Skin epidermis (tissue), 12 donors: ENCODE measurements at regions not wholly inside any gene's neighbourhood (a gene's known extent, or its start where the extent isn't known, plus 50 kb on each side); places are given as distances from the start of the nearest gene placed in this dataset.
"Not testable (repeated sequence)": the region's sequence is repeated elsewhere in the genome, so short reads cannot be mapped to it uniquely, and the experiment has no call there.

ENCODE experiments used
- H3K27ac ChIP-seq, 21 experiments: fragments of 200-600 bp; sonication (generic) in 11 of 21; one replicate each; pipeline ENCODE4 v1.5.0; 2020; ENCODE audit warnings: mild to moderate bottlenecking in 3 of 21, inconsistent platforms in 2 of 21, moderate library complexity in 2 of 21
- H3K4me3 ChIP-seq, 7 experiments: fragments of 200-600 bp; sonication (generic) in 2 of 7; one replicate each; pipeline ENCODE4 v1.5.0; 2020; ENCODE audit warnings: inconsistent platforms in 2 of 7, mild to moderate bottlenecking in 2 of 7, moderate library complexity in 1 of 7

DNA sequence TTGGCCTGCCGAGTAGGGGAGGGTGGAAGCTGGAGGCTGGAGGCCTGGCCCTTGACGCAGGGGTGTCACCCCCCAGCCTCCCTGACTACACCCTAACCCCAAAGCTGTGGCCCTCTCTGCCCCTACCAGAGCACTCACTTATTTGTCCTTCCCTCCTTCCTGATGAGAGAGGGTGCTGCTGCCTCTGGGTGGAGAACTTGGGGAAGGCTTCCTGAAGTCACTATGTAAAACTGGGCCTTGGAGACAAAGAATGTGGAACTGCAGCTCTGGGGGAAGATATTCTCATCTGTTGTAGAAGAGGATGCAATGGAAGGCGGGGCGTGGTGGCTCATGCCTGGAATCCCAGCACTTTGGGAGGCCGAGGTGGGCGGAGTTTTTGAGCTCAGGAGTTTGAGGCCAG is 485.2 kb downstream of the ZNF536 start:
- H3K4me3 ChIP-seq, result no peak overlapping the region
- no peak overlapping the region for H3K27ac ChIP-seq

DNA sequence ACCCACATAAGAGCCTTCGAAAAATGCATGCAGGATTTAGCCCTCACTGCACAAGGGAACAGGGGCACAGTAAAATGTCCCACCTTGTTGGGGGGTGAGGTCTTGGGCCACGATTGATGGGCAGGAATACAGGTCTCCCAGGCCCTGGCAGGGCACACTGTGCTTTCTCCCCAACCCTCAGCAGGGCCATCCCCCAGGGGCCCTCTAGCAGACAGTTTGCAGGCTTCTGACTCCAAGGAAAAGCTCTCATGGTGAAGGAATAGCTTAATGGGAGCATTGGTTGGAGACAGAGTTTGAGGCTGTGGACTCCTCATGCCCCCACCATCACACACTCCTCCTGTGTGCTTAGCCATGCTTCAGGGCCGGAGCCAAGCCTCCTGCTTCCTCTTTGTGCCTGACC is 484.6 kb downstream of the ZNF536 start:
- no peak overlapping the region for H3K27ac ChIP-seq
- H3K4me3 ChIP-seq, result no peak overlapping the region

DNA sequence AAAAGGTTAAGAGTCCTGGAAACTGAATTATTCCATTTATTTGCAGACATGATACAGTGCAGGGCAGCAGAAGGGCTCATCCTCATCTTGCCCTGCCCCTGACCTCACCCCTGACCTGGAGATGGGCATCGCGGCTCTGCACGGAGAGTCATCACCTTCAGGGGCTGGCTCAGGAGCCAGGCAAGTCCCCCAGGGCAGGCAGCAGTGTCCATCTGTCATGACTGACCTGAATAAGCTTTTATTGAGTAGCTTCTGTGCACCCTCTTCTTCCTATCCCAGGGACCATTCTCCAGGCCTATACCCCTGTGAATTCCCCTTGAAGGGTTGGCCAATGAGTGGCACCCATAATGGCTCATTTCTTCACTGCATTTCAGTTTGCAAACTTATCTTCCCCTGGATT is 484.2 kb downstream of the ZNF536 start:
- no peak overlapping the region for H3K4me3 ChIP-seq
- H3K27ac ChIP-seq, result no peak overlapping the region

DNA sequence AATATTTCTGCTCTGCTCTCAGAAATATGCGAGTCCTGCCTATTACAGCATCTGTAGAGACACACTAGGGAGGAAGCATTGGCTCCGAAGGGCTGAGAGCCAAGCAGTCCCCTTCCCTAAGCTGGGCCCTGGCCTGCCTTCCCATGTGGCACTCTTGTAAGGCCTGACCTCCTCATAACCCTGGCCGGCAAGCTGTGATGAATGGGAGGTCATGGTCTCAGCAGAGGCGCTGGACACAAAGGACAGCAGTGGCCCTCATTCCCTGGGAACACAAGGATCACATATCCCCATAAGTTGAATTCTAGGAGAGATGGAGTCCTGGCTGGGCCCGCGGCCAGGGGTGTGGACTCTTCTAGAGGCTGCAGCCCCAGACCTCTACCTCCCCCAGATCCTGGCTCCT is 483.3 kb downstream of the ZNF536 start:
- Histone ChIP-seq H3K4me3 (no peak overlapping the region), H3K27ac (no peak overlapping the region)

DNA sequence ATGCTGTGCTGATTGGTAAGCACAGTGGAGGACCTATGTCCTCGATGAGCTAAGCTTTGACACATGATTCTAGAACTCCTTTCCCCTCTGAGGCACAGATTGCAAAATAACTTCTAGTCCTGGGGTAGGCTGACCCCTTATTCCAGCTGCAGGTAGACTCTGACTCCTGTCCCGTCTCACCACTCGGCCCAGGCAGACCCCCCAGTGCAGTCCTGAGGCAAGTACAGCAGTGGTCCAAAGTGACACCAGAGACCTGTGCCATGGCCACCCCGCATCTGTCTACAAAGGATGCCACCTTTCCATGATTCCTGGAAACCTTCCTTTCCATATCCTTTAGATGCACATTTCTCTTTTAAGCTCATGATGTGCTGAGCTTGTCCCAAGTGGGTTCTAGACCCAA is 482.5 kb downstream of the ZNF536 start:
- Histone ChIP-seq H3K4me3 (no peak overlapping the region), H3K27ac (no peak overlapping the region)

DNA sequence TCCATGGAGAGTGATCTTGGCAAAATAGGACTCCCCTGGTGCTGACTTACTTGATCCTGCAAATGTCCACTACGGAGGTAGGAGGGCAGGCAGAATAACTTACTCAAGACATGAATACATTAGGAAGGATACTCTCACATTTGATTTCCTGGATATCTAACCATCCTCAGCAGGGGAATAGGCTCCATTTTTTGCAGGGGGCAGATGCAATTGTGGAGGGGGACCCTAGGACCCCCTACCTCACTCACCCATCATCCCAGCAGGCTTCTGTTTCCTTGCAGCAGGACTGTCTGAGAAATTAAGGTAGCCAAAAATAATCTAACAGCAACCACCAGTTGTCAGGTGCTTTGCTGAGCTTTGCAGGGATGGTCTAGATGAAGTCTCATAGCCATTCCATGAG is 482.0 kb downstream of the ZNF536 start:
- Histone ChIP-seq H3K4me3 (no peak overlapping the region), H3K27ac (no peak overlapping the region)

DNA sequence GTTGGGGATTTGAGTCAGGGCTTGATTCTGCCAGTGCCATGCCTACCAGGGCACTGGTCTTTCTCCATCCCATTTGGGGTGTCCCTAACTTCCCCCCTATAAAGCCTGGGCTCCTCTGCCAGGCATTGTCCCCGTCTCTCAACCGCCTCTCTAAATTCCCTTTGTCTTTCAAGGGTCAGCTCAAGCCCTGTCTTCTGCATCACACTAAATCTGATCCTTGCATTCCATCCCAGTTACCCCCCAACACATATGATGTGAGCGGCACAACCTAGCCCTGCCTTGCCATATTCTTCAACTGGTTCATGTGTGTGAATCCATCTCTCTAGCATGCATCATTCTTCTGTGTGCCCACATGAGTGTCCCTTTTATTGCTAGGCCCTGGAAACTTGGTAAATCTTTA is 480.9 kb downstream of the ZNF536 start:
- Histone ChIP-seq H3K4me3 (no peak overlapping the region), H3K27ac (no peak overlapping the region)

DNA sequence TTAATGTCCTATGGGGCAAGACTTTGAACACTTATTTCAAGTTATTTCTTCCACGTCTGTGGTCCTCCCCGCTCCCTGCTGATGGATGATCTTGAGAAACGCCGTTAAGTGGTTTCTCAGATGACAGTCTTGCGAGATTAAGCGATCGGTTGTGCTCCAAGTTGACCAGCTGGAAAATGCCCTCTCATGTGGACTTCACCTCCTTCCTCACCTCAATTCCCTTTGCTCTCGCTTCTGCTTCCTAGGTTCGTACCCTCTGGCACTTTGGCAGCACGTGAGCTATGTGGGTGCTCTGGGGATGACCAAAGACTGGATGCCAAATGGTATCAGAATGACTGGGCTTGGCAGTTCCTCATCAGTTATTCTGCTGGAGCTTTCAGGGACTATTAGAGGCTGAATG is 480.0 kb downstream of the ZNF536 start:
- Histone ChIP-seq H3K27ac (no peak overlapping the region), H3K4me3 (no peak overlapping the region)

DNA sequence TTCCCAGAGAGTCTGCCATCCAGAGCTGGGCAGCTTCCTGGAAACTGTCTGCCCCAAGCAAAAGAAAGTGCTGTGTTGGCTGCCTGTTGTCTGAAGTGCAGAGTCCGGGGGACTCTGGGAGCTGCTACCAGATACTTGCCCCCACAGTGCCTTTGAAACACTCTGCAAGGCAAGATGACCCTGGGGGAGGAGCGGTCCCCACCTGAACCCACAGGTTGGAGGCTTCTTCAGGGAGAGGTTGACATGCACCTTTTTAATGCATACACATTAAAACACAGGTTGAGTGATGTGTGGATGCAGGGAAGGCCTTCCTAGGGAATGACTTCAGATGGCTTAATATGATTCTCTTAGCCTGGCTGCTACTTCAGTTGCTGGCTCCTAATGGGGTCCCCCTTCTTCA is 479.5 kb downstream of the ZNF536 start:
- Histone ChIP-seq H3K4me3 (no peak overlapping the region), H3K27ac (no peak overlapping the region)

DNA sequence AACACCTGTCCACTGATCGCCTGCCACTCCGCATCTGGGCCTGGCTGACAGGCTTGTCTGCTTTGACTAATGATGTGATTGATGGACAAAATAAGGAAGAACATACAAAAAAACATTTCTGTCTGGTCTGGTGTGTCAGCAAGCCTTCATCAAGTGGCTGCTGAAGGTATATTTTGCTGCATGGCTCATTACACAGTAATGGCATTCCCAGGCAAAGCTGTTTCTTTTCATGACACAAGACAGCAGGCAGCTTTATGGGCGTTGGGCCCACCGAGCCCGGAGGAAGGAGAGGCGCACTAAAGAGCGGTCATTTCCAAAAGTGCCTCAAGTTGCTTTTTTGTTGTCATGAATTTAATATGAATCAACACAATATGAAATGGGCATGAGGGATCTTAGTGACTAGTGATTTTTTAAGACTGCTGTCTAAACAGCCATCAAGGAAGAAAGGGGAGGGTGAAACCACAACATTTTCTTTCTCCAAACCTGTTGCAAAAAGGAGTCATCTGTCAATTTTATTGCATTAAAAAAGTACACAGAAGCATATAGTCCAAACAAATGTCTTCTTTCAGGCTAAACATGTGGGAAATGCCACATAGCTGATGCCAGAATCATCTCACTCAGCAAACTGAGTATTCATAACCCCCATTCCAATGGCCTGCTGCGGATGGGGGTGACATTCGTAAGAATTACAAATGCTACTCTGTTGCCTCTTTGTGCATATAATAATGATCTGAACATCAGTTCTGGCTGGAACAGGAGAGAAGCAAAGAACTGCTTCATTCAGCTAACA is 476.6 kb downstream of the ZNF536 start:
- Histone ChIP-seq H3K27ac (no peak overlapping the region), H3K4me3 (no peak overlapping the region)

DNA sequence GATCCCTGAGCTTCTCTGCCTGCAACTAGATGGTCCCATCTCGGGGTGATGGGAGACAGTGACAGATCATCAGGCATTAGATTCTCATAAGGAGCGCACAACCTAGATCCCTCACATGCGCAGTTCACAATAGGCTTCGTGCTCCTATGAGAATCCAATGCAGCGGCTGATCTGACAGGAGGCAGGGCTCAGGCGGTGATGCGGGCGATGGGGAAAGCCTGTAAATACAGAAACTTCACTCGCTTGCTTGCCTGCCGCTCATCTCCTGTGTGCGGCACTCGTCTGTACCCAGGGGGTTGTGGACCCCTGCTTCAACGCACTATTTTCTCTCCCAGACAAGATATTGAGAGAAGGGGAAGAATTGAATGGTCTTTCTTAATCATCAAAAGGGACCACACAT is 473.9 kb downstream of the ZNF536 start:
- Histone ChIP-seq H3K27ac (no peak overlapping the region), H3K4me3 (no peak overlapping the region)

DNA sequence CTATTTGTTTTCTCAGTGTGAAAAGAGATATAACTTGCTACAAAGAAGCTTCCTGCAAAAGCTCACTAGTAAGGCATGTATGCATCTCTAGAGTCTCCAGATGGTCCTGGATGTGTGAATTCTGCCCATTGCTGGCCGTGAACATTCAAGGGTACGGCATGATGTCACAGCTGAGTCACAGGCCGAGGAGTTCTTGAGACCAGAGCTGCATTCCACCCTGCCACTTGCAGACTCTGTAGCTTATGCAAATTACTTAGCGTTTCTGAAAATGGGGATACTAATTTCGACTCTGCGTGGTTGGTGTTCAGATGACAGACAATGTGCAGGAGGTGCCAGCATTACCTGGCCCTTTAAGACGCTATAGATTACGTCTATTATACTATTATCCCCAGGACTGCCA is 470.7 kb downstream of the ZNF536 start:
- no peak overlapping the region for H3K27ac ChIP-seq
- H3K4me3 ChIP-seq, result no peak overlapping the region

DNA sequence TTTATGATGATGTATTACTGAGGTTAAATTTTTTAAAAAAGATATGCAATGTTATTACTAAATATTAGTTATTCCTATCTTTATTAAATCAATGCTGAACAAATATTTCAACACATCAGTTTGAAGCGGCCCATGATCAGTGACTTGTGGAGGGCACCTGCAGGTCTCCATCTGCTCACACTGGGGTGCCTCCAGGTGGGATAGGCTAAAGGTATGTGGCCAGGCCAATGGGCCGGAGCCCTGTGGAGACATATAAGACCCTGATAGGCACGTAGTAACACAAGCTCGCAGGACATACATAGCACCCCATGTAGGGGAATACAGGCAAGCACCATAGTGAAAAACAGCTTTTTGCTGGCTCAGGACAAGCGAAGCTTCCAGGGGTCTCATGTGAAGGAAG is 469.8 kb downstream of the ZNF536 start:
- Histone ChIP-seq H3K27ac (no peak overlapping the region), H3K4me3 (no peak overlapping the region)

DNA sequence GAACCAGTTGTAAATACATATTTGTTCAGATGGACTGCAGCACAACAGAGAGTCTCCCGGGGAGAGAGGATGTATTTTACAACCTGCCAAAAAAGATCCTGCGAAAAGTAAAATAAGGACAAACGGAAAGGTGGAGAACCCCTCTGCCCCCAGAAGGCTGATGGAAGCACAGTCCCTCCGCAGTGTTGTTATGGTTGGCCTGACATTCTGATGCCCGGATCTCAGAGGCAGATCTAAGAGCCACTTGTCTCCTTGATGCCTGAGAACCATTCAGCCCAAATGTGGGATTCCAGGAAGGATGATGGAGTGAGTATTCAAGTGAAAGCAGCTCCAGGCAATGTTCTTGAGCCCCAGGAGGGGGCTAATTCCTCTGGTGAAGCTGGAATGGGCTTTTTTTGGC is 458.7 kb downstream of the ZNF536 start:
- no peak overlapping the region for H3K27ac ChIP-seq
- H3K4me3 ChIP-seq, result no peak overlapping the region

DNA sequence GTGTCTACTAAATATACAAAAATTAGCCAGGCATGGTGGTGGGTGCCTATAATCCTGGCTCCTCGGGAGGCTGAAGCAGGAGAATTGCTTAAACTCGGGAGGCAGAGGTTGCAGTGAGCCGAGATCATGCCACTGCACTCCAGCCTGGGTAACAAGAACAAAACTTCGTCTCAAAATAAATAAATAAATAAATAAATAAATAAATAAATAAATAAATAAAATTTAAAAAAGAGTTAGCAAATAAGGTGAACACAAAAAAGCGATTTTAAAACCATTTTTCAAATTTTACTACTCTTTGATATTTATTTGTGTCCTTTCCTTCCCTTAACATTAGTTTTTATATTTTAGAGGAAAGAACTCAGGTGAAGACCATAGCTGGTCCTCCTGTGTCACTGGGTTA is 453.3 kb downstream of the ZNF536 start:
- H3K27ac ChIP-seq, H3K4me3 ChIP-seq: not testable (repeated sequence)

DNA sequence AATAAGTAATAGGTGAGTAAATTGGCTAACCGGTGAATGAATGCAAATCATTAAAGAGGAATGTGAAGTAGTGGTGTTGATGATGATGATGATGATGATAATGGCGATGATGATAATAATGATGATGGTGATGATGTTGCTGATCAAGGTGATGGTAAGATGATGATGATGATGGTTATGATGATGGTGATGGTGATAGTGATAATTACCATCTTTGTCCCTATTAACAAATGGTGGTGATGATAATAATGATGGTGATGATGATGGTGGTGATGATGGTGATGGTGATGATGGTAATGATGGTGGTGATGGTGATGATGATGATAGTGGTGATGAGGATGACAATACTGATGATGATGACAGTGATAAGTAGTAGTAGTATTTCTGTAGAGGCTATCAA is 452.6 kb downstream of the ZNF536 start:
- no peak overlapping the region for H3K4me3 ChIP-seq

DNA sequence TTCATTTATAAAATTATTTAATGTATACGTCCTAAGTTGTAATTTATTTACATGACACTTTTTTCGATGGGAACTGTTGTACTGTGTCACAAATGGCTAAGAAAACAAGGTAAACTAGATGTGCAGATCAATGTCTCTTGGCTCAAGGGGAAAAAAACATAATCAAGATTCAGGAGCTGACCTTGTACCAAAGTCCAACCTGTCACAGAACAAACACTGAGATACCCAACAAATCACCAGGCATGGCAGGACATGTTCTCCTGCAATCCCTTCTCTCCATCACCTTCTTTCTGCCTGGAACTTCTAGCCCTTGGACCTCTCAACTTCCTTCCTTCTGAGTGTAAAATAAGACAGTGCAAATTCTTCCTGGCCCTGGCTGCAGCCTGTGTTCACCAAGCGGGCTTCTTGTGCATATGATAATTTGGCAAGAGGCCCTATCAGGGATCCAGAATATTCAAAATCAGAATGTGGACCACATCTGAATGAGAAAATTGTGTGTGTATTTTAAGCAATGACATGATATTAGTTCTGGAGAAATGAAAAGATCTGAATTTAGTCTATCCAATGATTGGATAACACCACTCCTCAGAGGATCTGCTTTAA is 445.9 kb downstream of the ZNF536 start:
- H3K27ac ChIP-seq, result no peak overlapping the region
- H3K4me3 ChIP-seq, result no peak overlapping the region

More for the DNA sequence above, 452.6 kb downstream of the ZNF536 start:
- no peak overlapping the region for H3K27ac ChIP-seq

DNA sequence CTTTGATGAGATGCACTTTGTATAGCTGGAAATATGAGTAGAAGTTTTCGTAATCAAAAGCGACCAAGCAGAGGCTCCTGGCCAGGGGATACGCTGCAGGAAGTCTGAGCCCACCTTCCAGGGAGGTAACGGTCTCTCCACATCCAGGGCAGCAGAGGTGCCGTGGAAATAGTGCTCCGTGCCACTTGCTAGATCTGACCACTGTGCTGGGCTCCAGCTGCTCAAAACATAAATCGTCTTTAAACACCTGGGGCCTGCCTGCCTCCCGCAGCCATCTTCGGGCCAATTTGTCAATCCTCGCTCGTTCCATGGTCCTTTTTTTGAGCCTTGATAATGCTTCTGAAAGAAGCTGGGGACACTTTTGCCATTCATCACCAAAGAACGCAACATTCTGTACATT is 445.0 kb downstream of the ZNF536 start:
- H3K4me3 ChIP-seq, result no peak overlapping the region
- no peak overlapping the region for H3K27ac ChIP-seq

DNA sequence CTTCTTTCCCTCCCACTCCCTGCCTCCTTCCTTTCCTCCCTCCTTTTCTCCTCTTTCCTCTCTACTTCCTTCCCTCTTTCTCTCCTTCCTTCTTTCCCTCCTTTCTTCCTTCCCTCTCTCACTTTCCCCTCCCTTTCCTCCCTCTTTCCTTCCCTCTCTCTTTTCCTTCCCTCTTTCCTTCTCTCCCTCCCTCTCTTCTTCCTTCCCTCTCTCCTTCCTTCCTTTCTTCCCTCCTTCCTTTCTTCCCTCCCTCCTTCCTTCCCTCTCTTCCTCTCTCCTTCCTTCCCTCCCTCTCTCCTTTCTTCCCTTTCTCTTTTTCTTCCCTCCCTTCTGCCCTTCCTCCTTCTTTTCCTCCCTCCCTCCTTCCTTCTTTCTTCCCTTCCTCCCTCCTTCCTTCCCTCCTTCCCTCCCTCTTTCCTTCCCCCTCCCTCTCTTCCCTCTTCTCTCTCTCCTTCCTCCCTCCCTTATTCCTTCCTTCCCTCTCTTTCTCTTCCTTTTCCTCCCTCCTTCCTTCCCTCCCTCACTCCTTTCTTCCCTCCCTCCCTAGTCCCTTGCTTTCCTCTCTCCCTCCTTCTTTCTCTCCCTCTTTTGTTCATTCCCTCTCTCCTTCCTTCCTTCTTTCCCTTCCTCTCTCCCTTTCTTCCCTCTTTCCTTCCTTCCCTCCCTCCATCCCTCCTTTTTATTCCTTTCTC is 443.9 kb downstream of the ZNF536 start:
- H3K27ac ChIP-seq, result no peak overlapping the region

DNA sequence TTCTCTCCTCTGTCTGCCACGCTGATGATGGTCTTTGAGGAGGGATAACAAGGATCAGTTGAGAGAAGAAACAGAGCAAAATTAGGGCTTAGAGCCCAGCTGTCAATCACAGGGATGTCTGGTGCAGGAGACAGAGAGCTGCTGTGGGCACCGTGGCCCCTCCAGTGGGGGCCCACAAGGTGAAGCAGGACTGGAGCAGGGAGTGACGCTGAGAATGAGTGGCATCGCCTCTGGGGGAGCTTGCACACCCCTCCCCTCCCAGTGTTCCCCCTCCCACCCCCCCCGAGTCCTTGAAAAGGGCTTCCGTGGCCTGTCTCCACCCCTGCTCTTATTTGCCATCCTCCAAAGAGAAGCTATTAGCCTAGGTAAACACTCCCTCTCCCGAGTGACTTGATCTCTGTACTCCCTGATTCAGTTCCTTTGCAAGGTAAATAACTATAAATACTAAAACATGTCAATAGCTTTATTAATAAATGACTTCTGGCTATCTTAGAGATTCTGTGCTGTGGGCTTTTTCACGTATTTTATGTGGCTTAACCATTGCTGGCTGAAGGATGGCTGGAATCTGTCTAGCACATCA is 440.0 kb downstream of the ZNF536 start:
- Histone ChIP-seq H3K4me3 (no peak overlapping the region), H3K27ac (no peak overlapping the region)

More for the DNA sequence above, 443.9 kb downstream of the ZNF536 start:
- H3K4me3 ChIP-seq, result no peak overlapping the region
